CD8-positive, alpha-beta memory T cell (primary cell): ENCODE measurements at regions not wholly inside any gene's neighbourhood (a gene's known extent, or its start where the extent isn't known, plus 50 kb on each side); places are given as distances from the start of the nearest gene placed in this dataset.
"Not testable (repeated sequence)": the region's sequence is repeated elsewhere in the genome, so short reads cannot be mapped to it uniquely, and the experiment has no call there.

Source experiments
- CTCF ChIA-PET: fragments of 350-600 bp; sonication (Branson Sonifier 250); formaldehyde crosslinking; loops from one replicate; lab custom pipeline; 2021; ENCODE audit warnings: antibody characterized with exemption; lab: Charles Lee
- POLR2A ChIA-PET: fragments of 350-600 bp; sonication (Branson Sonifier 250); formaldehyde crosslinking; loops from one replicate; lab custom pipeline; 2021; ENCODE audit warnings: antibody characterized with exemption; lab: Charles Lee
- DNase-seq, 5 donors: peaks; one replicate each; pipeline versions ENCODE4 v3.0.0 to v3.0.0-alpha.2; 2020 to 2022; ENCODE audit warnings: mixed read lengths in 1 of 5
- H3K27ac ChIP-seq: one replicate; pipeline ENCODE4 v1.7.0; 2013; ENCODE audit warnings: low read depth, mild to moderate bottlenecking, low read length, moderate library complexity
- H3K27me3 ChIP-seq: 2 replicates; pipeline ENCODE4 v1.7.0; 2013; ENCODE audit warnings: low read length, mild to moderate bottlenecking; ENCODE audit not compliant: insufficient read depth, poor library complexity, severe bottlenecking
- H3K36me3 ChIP-seq: 2 replicates; pipeline ENCODE4 v1.7.0; 2013; ENCODE audit warnings: mild to moderate bottlenecking, low read length, moderate library complexity; ENCODE audit not compliant: insufficient read depth
- H3K4me1 ChIP-seq: 2 replicates; pipeline ENCODE4 v1.7.0; 2013; ENCODE audit warnings: mild to moderate bottlenecking, low read length, moderate library complexity; ENCODE audit not compliant: insufficient read depth
- H3K4me3 ChIP-seq: 2 replicates; pipeline ENCODE4 v1.7.0; 2013; ENCODE audit warnings: mild to moderate bottlenecking, low read length
- H3K9me3 ChIP-seq: 2 replicates; pipeline ENCODE4 v1.7.0; 2013; ENCODE audit warnings: mild to moderate bottlenecking, low read length
- H3K27ac Mint-ChIP-seq, 8 donors: one replicate each; pipeline ENCODE4 v1.8.0; 2020 to 2021; ENCODE audit warnings: mixed read lengths in 8 of 8, mild to moderate bottlenecking in 6 of 8, inconsistent platforms in 3 of 8, moderate library complexity in 3 of 8
- H3K27me3 Mint-ChIP-seq, 2 donors: one replicate each; pipeline ENCODE4 v1.8.0; 2020 to 2021; ENCODE audit warnings: mixed read lengths in 2 of 2, mild to moderate bottlenecking in 1 of 2, moderate library complexity in 1 of 2
- H3K36me3 Mint-ChIP-seq, 3 donors: one replicate each; pipeline ENCODE4 v1.8.0; 2020 to 2021; ENCODE audit warnings: mixed read lengths in 3 of 3, inconsistent platforms in 1 of 3, mild to moderate bottlenecking in 1 of 3
- H3K4me1 Mint-ChIP-seq, 3 donors: one replicate each; pipeline ENCODE4 v1.8.0; 2020 to 2021; ENCODE audit warnings: mixed read lengths in 3 of 3, inconsistent platforms in 1 of 3, mild to moderate bottlenecking in 1 of 3
- H3K4me3 Mint-ChIP-seq, 7 donors: one replicate each; pipeline ENCODE4 v1.8.0; 2020 to 2021; ENCODE audit warnings: mixed read lengths in 7 of 7, mild to moderate bottlenecking in 6 of 7, moderate library complexity in 4 of 7, inconsistent platforms in 2 of 7
- H3K9me3 Mint-ChIP-seq, 5 donors: one replicate each; pipeline ENCODE4 v1.8.0; 2020 to 2022; ENCODE audit warnings: mixed read lengths in 5 of 5, mild to moderate bottlenecking in 3 of 5, moderate library complexity in 2 of 5, inconsistent platforms in 1 of 5

DNA sequence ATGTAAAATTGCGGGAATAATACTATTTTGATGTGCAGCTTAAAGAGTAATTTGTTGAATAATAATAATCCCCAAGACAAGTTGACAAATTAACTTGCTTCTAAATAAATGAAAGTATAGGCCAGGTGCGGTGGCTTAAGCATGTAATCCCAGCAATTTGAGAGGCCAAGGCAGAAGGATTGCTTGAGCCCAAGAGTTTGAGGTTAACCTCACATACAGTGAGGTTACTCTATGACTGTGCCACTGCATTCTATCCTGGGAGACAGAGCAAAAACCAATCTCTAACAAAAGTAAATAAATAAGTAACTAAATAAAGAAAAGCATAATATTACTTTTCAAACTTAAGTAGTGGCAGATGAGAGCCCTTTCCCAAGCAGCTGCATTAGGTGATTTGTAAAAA is 2341.0 kb downstream of the EPHA3 start:
- H3K4me1 Mint-ChIP-seq, H3K4me1 ChIP-seq, H3K9me3 ChIP-seq, POLR2A ChIA-PET, H3K27me3 Mint-ChIP-seq, CTCF ChIA-PET, H3K27me3 ChIP-seq, H3K4me3 ChIP-seq, H3K36me3 Mint-ChIP-seq, H3K27ac ChIP-seq, DNase-seq, H3K4me3 Mint-ChIP-seq, H3K36me3 ChIP-seq, H3K27ac Mint-ChIP-seq: not testable (repeated sequence)
- peaks cover 0 to 11% (median 3%) of the 10 kb centered on the region in 5 donors for H3K9me3 Mint-ChIP-seq

DNA sequence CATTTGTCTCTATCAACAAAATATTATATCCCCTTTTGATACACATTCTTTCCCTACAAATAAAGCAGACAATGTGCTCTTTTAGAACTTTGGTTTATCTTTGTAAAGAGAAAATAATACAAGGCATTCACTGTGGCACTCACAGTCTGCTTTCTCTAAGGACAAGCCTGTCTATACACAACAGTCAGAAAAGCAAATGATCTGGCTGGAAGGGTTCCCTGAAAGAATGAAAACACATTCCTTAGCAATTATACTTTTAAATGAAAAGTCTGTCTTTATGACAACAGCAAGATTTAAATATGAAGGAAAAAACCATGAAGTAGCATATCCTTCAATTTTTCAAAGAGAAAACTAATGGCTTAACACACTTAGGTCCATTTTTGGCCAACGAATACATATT is 2359.1 kb downstream of the EPHA3 start:
- H3K27me3 ChIP-seq, H3K9me3 ChIP-seq, H3K36me3 ChIP-seq, H3K36me3 Mint-ChIP-seq, H3K4me1 ChIP-seq, CTCF ChIA-PET, H3K4me3 Mint-ChIP-seq, H3K27ac Mint-ChIP-seq, H3K4me3 ChIP-seq, DNase-seq, POLR2A ChIA-PET, H3K27ac ChIP-seq, H3K4me1 Mint-ChIP-seq, H3K27me3 Mint-ChIP-seq: not testable (repeated sequence)
- H3K9me3 Mint-ChIP-seq: peaks cover 0 to 12% (median 4%) of the 10 kb centered on the region in 5 donors

DNA sequence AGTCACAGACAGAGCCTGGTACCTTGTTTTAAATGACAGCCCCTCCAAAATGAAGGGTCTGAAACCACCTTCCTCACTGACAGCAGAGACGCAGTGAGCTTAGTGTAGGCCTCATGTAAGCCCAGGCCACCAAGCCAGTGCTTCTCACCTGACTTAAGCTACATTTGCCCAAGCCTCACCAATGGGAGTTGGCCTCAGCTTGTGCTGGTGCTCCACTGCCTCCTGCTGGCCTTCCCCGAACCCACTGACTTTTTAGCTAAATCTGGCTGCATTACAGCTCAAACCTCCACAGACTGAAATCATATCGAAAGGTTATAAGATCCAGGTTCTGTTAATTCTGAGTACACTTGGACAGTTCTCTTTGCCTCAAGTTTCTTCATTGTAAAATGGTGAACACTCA is 2361.8 kb downstream of the EPHA3 start:
- H3K36me3 Mint-ChIP-seq, H3K9me3 ChIP-seq, H3K27ac ChIP-seq, H3K4me1 ChIP-seq, H3K27me3 Mint-ChIP-seq, H3K4me3 Mint-ChIP-seq, H3K36me3 ChIP-seq, H3K27ac Mint-ChIP-seq, H3K4me1 Mint-ChIP-seq, H3K27me3 ChIP-seq, CTCF ChIA-PET, POLR2A ChIA-PET, DNase-seq, H3K4me3 ChIP-seq: not testable (repeated sequence)
- peaks cover 1 to 11% (median 6%) of the 10 kb centered on the region in 5 donors for H3K9me3 Mint-ChIP-seq

GRCh38 chr3:91485026-91485425 is 2377.6 kb downstream of the EPHA3 start:
- H3K27ac Mint-ChIP-seq, CTCF ChIA-PET, H3K4me1 Mint-ChIP-seq, POLR2A ChIA-PET, H3K36me3 ChIP-seq, H3K4me3 Mint-ChIP-seq, H3K27me3 ChIP-seq, H3K27ac ChIP-seq, H3K4me1 ChIP-seq, H3K36me3 Mint-ChIP-seq, H3K4me3 ChIP-seq, H3K9me3 ChIP-seq, DNase-seq, H3K27me3 Mint-ChIP-seq: not testable (repeated sequence)
- H3K9me3 Mint-ChIP-seq: peaks cover 4 to 11% (median 7%) of the 10 kb centered on the region in 5 donors

DNA sequence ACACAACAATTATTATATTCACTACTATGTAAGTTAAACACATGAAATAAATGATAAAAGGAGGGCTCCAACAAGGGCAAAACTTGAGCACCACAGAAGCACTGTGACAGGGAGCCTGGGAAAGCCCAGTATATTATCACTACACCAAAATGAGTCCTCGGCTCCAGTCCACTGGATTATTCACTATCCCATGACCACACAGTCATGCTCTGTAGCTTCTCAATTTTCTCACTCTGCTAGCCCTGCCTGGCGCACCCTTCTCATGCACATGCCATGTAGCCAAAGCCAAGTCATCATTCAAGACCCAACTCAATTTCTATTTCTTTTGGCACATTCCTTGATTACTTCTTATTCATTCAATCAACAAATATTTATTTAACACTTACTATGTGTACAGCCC is 2378.5 kb downstream of the EPHA3 start:
- H3K36me3 Mint-ChIP-seq, H3K27ac Mint-ChIP-seq, H3K9me3 ChIP-seq, H3K4me3 Mint-ChIP-seq, DNase-seq, CTCF ChIA-PET, POLR2A ChIA-PET, H3K4me3 ChIP-seq, H3K27ac ChIP-seq, H3K27me3 ChIP-seq, H3K4me1 Mint-ChIP-seq, H3K36me3 ChIP-seq, H3K27me3 Mint-ChIP-seq, H3K4me1 ChIP-seq: not testable (repeated sequence)
- peaks cover 2 to 11% (median 5%) of the 10 kb centered on the region in 5 donors for H3K9me3 Mint-ChIP-seq

GRCh38 chr3:91497712-91498111 is 2390.3 kb downstream of the EPHA3 start:
- POLR2A ChIA-PET, H3K27ac Mint-ChIP-seq, H3K4me3 Mint-ChIP-seq, DNase-seq, H3K4me1 Mint-ChIP-seq, H3K4me1 ChIP-seq, H3K27me3 ChIP-seq, H3K27me3 Mint-ChIP-seq, CTCF ChIA-PET, H3K4me3 ChIP-seq, H3K9me3 ChIP-seq, H3K36me3 ChIP-seq, H3K36me3 Mint-ChIP-seq, H3K27ac ChIP-seq: not testable (repeated sequence)
- H3K9me3 Mint-ChIP-seq: peaks cover 3 to 21% (median 8%) of the 10 kb centered on the region in 5 donors

DNA sequence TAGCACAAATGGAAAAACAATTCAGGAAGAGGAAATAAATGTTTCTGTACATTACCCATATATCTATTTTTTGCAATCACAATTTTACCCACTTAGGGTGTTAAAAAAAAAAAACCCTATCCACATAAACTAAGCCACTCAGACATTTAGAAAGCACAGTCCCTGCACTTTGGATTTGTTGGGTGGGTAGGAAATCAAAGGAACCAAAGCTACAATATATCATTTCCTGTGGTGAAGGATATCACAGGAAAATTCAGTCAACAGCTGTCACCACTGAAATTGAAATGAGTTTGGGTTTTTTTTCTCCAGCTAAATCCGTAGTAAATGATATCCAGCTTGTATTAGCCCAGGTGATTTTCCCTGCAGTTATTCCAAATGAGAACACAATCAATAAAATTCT is 2392.4 kb downstream of the EPHA3 start:
- H3K27me3 ChIP-seq, H3K36me3 ChIP-seq, H3K4me1 ChIP-seq, H3K9me3 ChIP-seq, H3K27ac Mint-ChIP-seq, H3K4me3 ChIP-seq, H3K27ac ChIP-seq, H3K36me3 Mint-ChIP-seq, DNase-seq, H3K4me1 Mint-ChIP-seq, H3K27me3 Mint-ChIP-seq, CTCF ChIA-PET, POLR2A ChIA-PET, H3K4me3 Mint-ChIP-seq: not testable (repeated sequence)
- peaks cover 3 to 21% (median 8%) of the 10 kb centered on the region in 5 donors for H3K9me3 Mint-ChIP-seq

DNA sequence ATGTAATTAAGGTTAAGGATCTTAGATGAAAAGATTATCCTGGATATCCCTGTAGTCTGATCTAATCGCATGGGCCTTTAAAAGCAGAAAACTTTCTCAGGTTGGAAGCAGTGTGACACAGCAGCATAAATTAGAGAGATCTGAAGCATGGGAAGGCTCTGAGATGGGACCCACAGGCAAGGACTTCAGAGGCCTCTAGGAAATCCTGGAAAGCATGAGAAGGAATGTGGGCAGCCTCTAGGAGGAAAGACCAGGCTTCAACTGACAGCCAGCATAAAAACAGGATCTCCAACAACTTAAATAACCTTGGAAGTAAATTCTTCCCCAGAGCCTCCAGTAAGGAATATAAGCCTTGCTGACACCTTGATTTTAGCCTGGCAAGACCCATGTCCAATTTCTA is 2397.5 kb downstream of the EPHA3 start:
- CTCF ChIA-PET, POLR2A ChIA-PET, H3K36me3 Mint-ChIP-seq, H3K36me3 ChIP-seq, H3K4me1 Mint-ChIP-seq, H3K27ac ChIP-seq, H3K9me3 ChIP-seq, H3K4me3 ChIP-seq, H3K4me3 Mint-ChIP-seq, H3K27ac Mint-ChIP-seq, H3K27me3 ChIP-seq, H3K27me3 Mint-ChIP-seq, DNase-seq, H3K4me1 ChIP-seq: not testable (repeated sequence)
- H3K9me3 Mint-ChIP-seq: peaks cover 2 to 16% (median 6%) of the 10 kb centered on the region in 5 donors
